GM13976 (cell line): ENCODE measurements at regions not wholly inside any gene's neighbourhood (a gene's known extent, or its start where the extent isn't known, plus 50 kb on each side); places are given as distances from the start of the nearest gene placed in this dataset.

Experiments used
- DNase-seq: peaks from one replicate; pipeline ENCODE4 v3.0.0; 2012; ENCODE audit warnings: low spot score
- in situ Hi-C: fragments of 300-500 bp; cut with MboI; formaldehyde crosslinking; loops from one replicate; pipeline ENCODE4 v1.12.0; 2022; ENCODE audit warnings: low sequenced_read_pairs, mixed read lengths, inconsistent platforms; ENCODE audit not compliant: unreplicated experiment
- TF ChIP-seq, protein P1 (sequence below): IDR thresholded peaks from 2 replicates; pipeline ENCODE4 v1.5.1; 2012; ENCODE audit warnings: borderline replicate concordance, mild to moderate bottlenecking; ENCODE audit not compliant: insufficient read depth; ENCODE audit errors: extremely low read depth, missing control alignments, control extremely low read depth

DNA sequence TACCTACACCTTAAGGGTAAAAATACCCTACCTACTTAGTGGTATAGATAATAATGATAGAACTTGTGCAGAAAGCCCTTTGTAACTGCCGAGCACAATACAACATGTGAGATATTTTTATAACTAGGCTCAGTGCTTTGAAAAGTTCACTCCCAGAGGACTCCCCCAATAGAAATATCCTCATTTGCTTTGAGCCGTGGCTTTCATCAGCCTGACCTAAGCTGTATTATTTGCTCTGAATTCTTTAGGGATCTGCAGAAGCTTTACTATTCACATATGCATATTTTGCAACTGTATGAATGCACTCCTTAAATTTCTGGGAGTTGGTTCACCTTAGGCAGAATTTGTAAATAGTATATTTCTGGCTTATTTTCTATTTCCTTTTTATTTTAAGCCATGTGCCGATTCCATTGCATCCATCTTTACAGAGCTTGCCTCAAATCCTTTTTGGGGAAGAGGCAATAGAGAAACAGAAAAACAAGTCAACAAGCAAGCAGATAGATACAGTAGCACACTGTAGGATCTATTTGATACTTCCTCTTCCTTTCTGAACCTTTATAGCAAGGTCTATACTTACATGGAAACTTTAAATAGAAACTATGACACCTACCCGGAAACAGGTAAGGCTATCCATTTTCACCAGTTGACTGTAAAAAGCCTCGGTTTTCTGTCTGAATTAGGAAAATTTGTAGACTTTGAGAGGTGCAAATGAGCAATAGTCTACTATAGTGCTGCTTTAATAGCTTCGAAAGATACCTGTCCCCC, 242.5 kb upstream of the VCX3A start:
- no peak for DNase-seq
- TF ChIP-seq, protein P1, sequence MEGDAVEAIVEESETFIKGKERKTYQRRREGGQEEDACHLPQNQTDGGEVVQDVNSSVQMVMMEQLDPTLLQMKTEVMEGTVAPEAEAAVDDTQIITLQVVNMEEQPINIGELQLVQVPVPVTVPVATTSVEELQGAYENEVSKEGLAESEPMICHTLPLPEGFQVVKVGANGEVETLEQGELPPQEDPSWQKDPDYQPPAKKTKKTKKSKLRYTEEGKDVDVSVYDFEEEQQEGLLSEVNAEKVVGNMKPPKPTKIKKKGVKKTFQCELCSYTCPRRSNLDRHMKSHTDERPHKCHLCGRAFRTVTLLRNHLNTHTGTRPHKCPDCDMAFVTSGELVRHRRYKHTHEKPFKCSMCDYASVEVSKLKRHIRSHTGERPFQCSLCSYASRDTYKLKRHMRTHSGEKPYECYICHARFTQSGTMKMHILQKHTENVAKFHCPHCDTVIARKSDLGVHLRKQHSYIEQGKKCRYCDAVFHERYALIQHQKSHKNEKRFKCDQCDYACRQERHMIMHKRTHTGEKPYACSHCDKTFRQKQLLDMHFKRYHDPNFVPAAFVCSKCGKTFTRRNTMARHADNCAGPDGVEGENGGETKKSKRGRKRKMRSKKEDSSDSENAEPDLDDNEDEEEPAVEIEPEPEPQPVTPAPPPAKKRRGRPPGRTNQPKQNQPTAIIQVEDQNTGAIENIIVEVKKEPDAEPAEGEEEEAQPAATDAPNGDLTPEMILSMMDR = no peak
- in situ Hi-C loops = no loop called here

DNA sequence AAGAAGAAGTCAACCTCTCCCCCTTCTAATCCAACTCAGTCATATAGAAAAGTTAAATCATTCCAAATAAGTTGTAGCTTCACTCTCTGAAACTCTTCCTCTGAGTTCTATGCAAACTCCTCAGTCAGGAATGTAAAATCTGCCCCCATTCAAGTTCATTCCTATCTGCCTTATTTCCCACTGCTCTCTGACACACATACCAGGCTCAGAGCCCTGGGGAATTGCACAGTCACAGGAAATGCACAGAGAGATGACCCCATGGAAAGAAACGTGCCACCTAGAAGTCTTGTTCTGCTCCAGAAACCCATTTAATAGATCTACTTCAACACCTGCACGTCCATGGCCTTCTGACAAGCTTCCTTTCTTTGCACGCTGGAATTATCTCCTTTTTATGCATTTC, 236.0 kb upstream of the VCX3A start:
- DNase-seq = no peak
- in situ Hi-C loops = no loop called here
- TF ChIP-seq, protein P1 = no peak

DNA sequence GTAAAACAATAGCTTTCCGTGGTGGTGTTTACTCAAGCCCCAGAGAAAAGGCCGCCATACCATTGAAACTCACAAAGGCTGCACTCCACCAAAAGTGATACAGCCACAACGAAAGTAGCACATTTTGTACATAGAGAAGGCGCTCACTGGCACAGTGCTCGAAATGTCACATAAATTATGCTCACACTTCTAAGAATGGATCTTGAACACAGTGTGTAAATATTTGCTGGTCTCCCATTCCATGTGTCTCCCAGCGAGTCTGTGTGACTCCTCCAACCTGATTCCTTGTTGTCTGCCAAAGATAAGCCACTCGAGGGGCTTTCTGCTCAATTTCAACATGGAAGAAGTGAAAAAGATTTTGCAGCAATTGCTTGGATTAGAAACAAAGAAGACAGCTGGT, 234.0 kb upstream of the VCX3A start:
- no peak for DNase-seq
- TF ChIP-seq, protein P1 = no peak
- in situ Hi-C loops = no loop called here

DNA sequence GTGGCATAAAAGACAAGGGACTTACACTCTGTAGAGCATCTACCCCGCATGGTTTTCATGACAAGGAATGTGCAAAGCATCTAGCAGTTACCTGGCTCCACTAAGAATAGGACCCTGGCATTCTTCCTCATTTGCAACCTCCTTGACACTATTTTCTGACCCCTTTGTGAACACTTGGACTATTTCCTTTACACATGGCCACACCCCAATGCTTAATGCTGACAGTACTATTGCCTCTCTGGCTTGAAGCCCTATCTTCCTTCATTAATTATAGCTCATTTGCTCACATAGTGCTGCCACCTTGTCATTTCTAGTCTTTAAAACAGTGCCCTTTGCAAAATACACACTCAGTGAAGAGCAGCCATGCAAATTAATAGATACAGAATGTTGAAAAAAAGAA, 226.3 kb upstream of the VCX3A start:
- TF ChIP-seq, protein P1 = no peak
- no peak for DNase-seq
- in situ Hi-C loops = no loop called here

DNA sequence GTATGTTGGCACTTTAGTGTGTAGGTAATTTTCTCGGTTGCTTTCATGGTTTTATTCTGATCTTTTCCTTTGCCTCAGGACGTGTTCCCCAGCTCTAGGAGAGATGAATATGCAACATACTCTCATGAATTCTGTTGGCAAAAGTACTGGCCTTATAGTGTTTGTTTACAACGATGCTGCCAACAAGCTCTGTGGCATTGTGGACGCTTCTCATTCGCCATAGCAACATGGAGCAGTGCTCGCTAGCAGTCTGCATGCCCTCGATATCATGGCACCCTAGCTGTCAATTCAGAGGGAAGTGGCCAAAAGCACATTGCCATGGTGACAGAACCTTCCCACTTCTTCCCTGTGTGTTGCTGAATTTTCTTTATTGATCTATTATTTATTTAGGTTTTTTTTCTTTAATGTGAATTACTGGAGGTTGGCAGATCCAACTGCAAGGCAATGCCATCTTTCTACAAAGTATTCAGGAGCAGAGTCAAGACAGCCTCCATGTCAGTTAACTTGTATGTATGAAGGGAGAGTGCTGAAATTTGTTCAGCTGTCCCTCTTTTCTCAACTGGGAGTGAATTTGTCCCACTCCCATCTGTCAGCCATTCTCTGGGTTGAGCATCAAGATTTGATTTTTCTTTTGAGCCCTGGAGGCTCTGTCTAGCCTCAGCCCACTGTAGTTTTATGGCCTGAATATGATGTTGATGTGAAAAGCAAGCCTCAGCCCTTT, 224.9 kb upstream of the VCX3A start:
- no peak for DNase-seq
- in situ Hi-C loops = no loop called here
- TF ChIP-seq, protein P1 = no peak

DNA sequence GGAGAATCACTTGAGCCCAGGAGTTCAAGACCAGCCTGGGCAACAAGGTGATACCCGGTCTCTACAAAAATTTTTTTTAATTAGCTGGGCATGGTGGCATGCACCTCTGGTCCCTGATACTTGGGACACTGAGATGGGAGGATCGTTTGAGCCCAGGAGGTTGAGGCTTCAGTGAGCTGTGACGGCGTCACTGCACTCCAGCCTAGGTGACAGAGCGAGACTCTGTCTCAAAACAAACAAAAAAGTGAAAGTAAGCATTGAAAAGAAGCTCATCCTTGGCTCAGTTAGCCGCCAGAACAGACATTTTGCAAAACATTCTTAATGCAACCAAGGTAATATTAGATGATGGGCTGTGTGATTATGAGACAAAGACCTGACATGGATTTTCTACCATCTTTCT, 223.3 kb upstream of the VCX3A start:
- in situ Hi-C loops = no loop called here
- TF ChIP-seq, protein P1 = no peak
- DNase-seq = no peak
